ENCODE measurements at regions not wholly inside any gene's neighbourhood (a gene's known extent, or its start where the extent isn't known, plus 50 kb on each side); places are given as distances from the start of the nearest gene placed in this dataset.

DNA sequence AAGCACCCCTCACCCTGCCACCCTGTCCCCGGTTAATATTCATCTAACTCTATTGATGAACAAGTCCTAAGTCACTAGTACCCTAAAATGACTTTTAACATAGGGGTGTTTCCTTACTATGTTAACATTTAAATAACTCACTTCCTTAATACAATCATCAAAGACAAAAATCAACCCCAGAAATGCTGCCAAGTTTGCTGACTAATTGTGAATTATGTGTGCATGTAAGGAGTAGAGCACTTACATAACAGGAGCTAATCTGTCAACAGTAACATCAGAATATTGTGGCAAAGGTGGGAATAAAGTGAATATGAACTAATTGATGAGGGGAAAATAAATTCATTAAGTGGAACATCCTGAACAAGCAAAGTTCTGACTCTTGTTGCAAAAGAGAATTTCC lies 81.4 kb upstream of the ERBB4 start:
- TF ChIP-seq, protein P1, sequence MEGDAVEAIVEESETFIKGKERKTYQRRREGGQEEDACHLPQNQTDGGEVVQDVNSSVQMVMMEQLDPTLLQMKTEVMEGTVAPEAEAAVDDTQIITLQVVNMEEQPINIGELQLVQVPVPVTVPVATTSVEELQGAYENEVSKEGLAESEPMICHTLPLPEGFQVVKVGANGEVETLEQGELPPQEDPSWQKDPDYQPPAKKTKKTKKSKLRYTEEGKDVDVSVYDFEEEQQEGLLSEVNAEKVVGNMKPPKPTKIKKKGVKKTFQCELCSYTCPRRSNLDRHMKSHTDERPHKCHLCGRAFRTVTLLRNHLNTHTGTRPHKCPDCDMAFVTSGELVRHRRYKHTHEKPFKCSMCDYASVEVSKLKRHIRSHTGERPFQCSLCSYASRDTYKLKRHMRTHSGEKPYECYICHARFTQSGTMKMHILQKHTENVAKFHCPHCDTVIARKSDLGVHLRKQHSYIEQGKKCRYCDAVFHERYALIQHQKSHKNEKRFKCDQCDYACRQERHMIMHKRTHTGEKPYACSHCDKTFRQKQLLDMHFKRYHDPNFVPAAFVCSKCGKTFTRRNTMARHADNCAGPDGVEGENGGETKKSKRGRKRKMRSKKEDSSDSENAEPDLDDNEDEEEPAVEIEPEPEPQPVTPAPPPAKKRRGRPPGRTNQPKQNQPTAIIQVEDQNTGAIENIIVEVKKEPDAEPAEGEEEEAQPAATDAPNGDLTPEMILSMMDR (conservative IDR thresholded peaks at IDR 0.05) = no peak
- TF ChIP-seq ZFX (IDR thresholded peaks at IDR 0.05) = no peak
